Memory B cell (primary cell): ENCODE measurements at regions not wholly inside any gene's neighbourhood (a gene's known extent, or its start where the extent isn't known, plus 50 kb on each side); places are given as distances from the start of the nearest gene placed in this dataset.

Experiments
- ATAC-seq: fragments of 150-1000 bp; cut with Tn5 transposase; 2 replicates; pipeline ENCODE4 v1.10.0; 2021; ENCODE audit warnings: low read depth, mild to moderate bottlenecking, moderate library complexity
- DNase-seq, 2 donors: peaks; one replicate each; pipeline ENCODE4 v3.0.0; 2022; ENCODE audit warnings: low spot score in 2 of 2
- H3K27ac Mint-ChIP-seq: one replicate; pipeline ENCODE4 v1.8.0; 2022; ENCODE audit warnings: mild to moderate bottlenecking, moderate library complexity, mixed read lengths
- H3K27me3 Mint-ChIP-seq: one replicate; pipeline ENCODE4 v1.8.0; 2022; ENCODE audit warnings: mixed read lengths
- H3K36me3 Mint-ChIP-seq: one replicate; pipeline ENCODE4 v1.8.0; 2022; ENCODE audit warnings: mild to moderate bottlenecking, mixed read lengths
- H3K4me1 Mint-ChIP-seq: one replicate; pipeline ENCODE4 v1.8.0; 2022; ENCODE audit warnings: mixed read lengths
- H3K4me3 Mint-ChIP-seq: one replicate; pipeline ENCODE4 v1.8.0; 2022; ENCODE audit warnings: mild to moderate bottlenecking, moderate library complexity, mixed read lengths
- H3K9me3 Mint-ChIP-seq: one replicate; pipeline ENCODE4 v1.8.0; 2022; ENCODE audit warnings: mixed read lengths

GRCh38 chr13:108156749-108157148 lies 58.6 kb downstream of the LIG4 start:
- no peak for ATAC-seq
- H3K27me3 Mint-ChIP-seq = peaks cover 8% of the 10 kb centered on the region
- DNase-seq = no peak
- no peaks in the 10 kb centered on the region for H3K36me3 Mint-ChIP-seq
- no peaks in the 10 kb centered on the region for H3K9me3 Mint-ChIP-seq
- no peaks in the 10 kb centered on the region for H3K4me1 Mint-ChIP-seq
- H3K4me3 Mint-ChIP-seq = no peak overlapping the region
- no peak overlapping the region for H3K27ac Mint-ChIP-seq

- Mint-ChIP-seq H3K27ac (no peak overlapping the region), H3K27me3 (peaks cover 10% of the 10 kb centered on the region), H3K9me3 (no peaks in the 10 kb centered on the region), H3K36me3 (no peaks in the 10 kb centered on the region), H3K4me3 (no peak overlapping the region), H3K4me1 (no peaks in the 10 kb centered on the region)
- ATAC-seq (peak; percentile 39), DNase-seq (peak; percentile 41 to 56)
Observed at GRCh38 chr13:108155185-108156106, 59.9 kb downstream of the LIG4 start.

GRCh38 chr13:108154421-108154858 lies 60.9 kb downstream of the LIG4 start:
- H3K9me3 Mint-ChIP-seq = no peaks in the 10 kb centered on the region
- no peak for DNase-seq
- H3K4me3 Mint-ChIP-seq = no peak overlapping the region
- H3K27ac Mint-ChIP-seq = no peak overlapping the region
- H3K36me3 Mint-ChIP-seq = no peaks in the 10 kb centered on the region
- no peak for ATAC-seq
- no peaks in the 10 kb centered on the region for H3K4me1 Mint-ChIP-seq
- H3K27me3 Mint-ChIP-seq = peaks cover 10% of the 10 kb centered on the region

GRCh38 chr13:108146642-108147041 lies 68.7 kb downstream of the LIG4 start:
- DNase-seq (no peak), ATAC-seq (no peak)
- Mint-ChIP-seq H3K36me3 (no peaks in the 10 kb centered on the region), H3K27me3 (peaks cover 10% of the 10 kb centered on the region), H3K4me1 (no peaks in the 10 kb centered on the region), H3K4me3 (no peak overlapping the region), H3K9me3 (peaks cover 4% of the 10 kb centered on the region), H3K27ac (no peak overlapping the region)

GRCh38 chr13:108142702-108143436 lies 72.5 kb downstream of the LIG4 start:
- H3K27ac Mint-ChIP-seq = no peak overlapping the region
- DNase-seq (no peak), ATAC-seq (no peak)
- H3K27me3 Mint-ChIP-seq = peaks cover 12% of the 10 kb centered on the region
- peaks cover 3% of the 10 kb centered on the region for H3K9me3 Mint-ChIP-seq
- no peaks in the 10 kb centered on the region for H3K36me3 Mint-ChIP-seq
- H3K4me1 Mint-ChIP-seq = no peaks in the 10 kb centered on the region
- H3K4me3 Mint-ChIP-seq = no peak overlapping the region

- DNase-seq (no peak), ATAC-seq (no peak)
- H3K27ac Mint-ChIP-seq = no peak overlapping the region
- no peaks in the 10 kb centered on the region for H3K4me1 Mint-ChIP-seq
- H3K4me3 Mint-ChIP-seq = no peak overlapping the region
- H3K27me3 Mint-ChIP-seq = peaks cover 6% of the 10 kb centered on the region
- no peaks in the 10 kb centered on the region for H3K36me3 Mint-ChIP-seq
- no peaks in the 10 kb centered on the region for H3K9me3 Mint-ChIP-seq
Observed at GRCh38 chr13:108137176-108137575, 78.2 kb downstream of the LIG4 start.

- H3K4me1 Mint-ChIP-seq = no peaks in the 10 kb centered on the region
- no peak for DNase-seq
- no peak overlapping the region for H3K4me3 Mint-ChIP-seq
- H3K27me3 Mint-ChIP-seq = peaks cover 5% of the 10 kb centered on the region
- peaks cover 2% of the 10 kb centered on the region for H3K9me3 Mint-ChIP-seq
- no peak overlapping the region for H3K27ac Mint-ChIP-seq
- no peak for ATAC-seq
- no peaks in the 10 kb centered on the region for H3K36me3 Mint-ChIP-seq
Observed at GRCh38 chr13:108127406-108127805, 87.9 kb downstream of the LIG4 start.

- H3K9me3 Mint-ChIP-seq = peaks cover 2% of the 10 kb centered on the region
- no peaks in the 10 kb centered on the region for H3K4me1 Mint-ChIP-seq
- ATAC-seq (no peak), DNase-seq (no peak)
- H3K4me3 Mint-ChIP-seq = no peak overlapping the region
- H3K27ac Mint-ChIP-seq = no peak overlapping the region
- H3K27me3 Mint-ChIP-seq = peaks cover 5% of the 10 kb centered on the region
- no peaks in the 10 kb centered on the region for H3K36me3 Mint-ChIP-seq
Observed at GRCh38 chr13:108126056-108126455, 89.3 kb downstream of the LIG4 start.

GRCh38 chr13:108121406-108121805 lies 93.9 kb downstream of the LIG4 start:
- H3K9me3 Mint-ChIP-seq = peaks cover 2% of the 10 kb centered on the region
- no peak overlapping the region for H3K27ac Mint-ChIP-seq
- ATAC-seq (no peak), DNase-seq (no peak)
- peaks cover 7% of the 10 kb centered on the region for H3K4me1 Mint-ChIP-seq
- H3K27me3 Mint-ChIP-seq = peaks cover 4% of the 10 kb centered on the region
- H3K4me3 Mint-ChIP-seq = no peak overlapping the region
- H3K36me3 Mint-ChIP-seq = no peaks in the 10 kb centered on the region

GRCh38 chr13:108120856-108121255 lies 94.5 kb downstream of the LIG4 start:
- peaks cover 4% of the 10 kb centered on the region for H3K27me3 Mint-ChIP-seq
- ATAC-seq = no peak
- H3K4me1 Mint-ChIP-seq = peaks cover 7% of the 10 kb centered on the region
- peaks cover 2% of the 10 kb centered on the region for H3K9me3 Mint-ChIP-seq
- no peaks in the 10 kb centered on the region for H3K36me3 Mint-ChIP-seq
- no peak for DNase-seq
- no peak overlapping the region for H3K27ac Mint-ChIP-seq
- H3K4me3 Mint-ChIP-seq = no peak overlapping the region

- ATAC-seq (no peak), DNase-seq (no peak)
- peaks cover 4% of the 10 kb centered on the region for H3K27me3 Mint-ChIP-seq
- H3K36me3 Mint-ChIP-seq = no peaks in the 10 kb centered on the region
- H3K9me3 Mint-ChIP-seq = peaks cover 2% of the 10 kb centered on the region
- H3K27ac Mint-ChIP-seq = no peak overlapping the region
- no peak overlapping the region for H3K4me3 Mint-ChIP-seq
- H3K4me1 Mint-ChIP-seq = peaks cover 7% of the 10 kb centered on the region
Observed at GRCh38 chr13:108120302-108120701, 95.0 kb downstream of the LIG4 start.

GRCh38 chr13:108115738-108116137 lies 99.6 kb downstream of the LIG4 start:
- no peak overlapping the region for H3K27ac Mint-ChIP-seq
- H3K9me3 Mint-ChIP-seq = peaks cover 6% of the 10 kb centered on the region
- ATAC-seq (no peak), DNase-seq (no peak)
- H3K36me3 Mint-ChIP-seq = no peaks in the 10 kb centered on the region
- H3K27me3 Mint-ChIP-seq = peaks cover 4% of the 10 kb centered on the region
- no peak overlapping the region for H3K4me3 Mint-ChIP-seq
- peaks cover 5% of the 10 kb centered on the region for H3K4me1 Mint-ChIP-seq

GRCh38 chr13:108113407-108113806 lies 101.9 kb downstream of the LIG4 start:
- no peak overlapping the region for H3K4me3 Mint-ChIP-seq
- DNase-seq = no peak
- H3K36me3 Mint-ChIP-seq = no peaks in the 10 kb centered on the region
- no peak overlapping the region for H3K27ac Mint-ChIP-seq
- H3K9me3 Mint-ChIP-seq = peaks cover 5% of the 10 kb centered on the region
- no peak for ATAC-seq
- no peaks in the 10 kb centered on the region for H3K4me1 Mint-ChIP-seq
- no peaks in the 10 kb centered on the region for H3K27me3 Mint-ChIP-seq

GRCh38 chr13:108104736-108105135 lies 110.6 kb downstream of the LIG4 start:
- H3K4me3 Mint-ChIP-seq = no peak overlapping the region
- H3K9me3 Mint-ChIP-seq = peaks cover 6% of the 10 kb centered on the region
- no peaks in the 10 kb centered on the region for H3K36me3 Mint-ChIP-seq
- peaks cover 2% of the 10 kb centered on the region for H3K27me3 Mint-ChIP-seq
- no peaks in the 10 kb centered on the region for H3K4me1 Mint-ChIP-seq
- ATAC-seq = no peak
- no peak overlapping the region for H3K27ac Mint-ChIP-seq
- no peak for DNase-seq
